ENCODE measurements at regions not wholly inside any gene's neighbourhood (a gene's known extent, or its start where the extent isn't known, plus 50 kb on each side); places are given as distances from the start of the nearest gene placed in this dataset.

GRCh38 chr6:105750089-105750488 is 336.0 kb upstream of the PRDM1 start:
- TF ChIP-seq CTCF (IDR thresholded peaks at IDR 0.05; ENCODE audit: low read depth, low read length, poor library complexity, severe bottlenecking) = no peak
- no peak for TF ChIP-seq EZH2phosphoT487 (IDR thresholded peaks at IDR 0.05; ENCODE audit: borderline replicate concordance, low read length)

Measured in DOHH2 (cell line).